Peyer's patch (tissue), 4 donors: ENCODE measurements at regions not wholly inside any gene's neighbourhood (a gene's known extent, or its start where the extent isn't known, plus 50 kb on each side); places are given as distances from the start of the nearest gene placed in this dataset.

ENCODE experiments used
- DNase-seq, 3 donors: peaks; one replicate each; pipeline ENCODE4 v3.0.0-alpha.2; 2017 to 2019
- H3K27ac ChIP-seq, 4 donors: fragments of 200-600 bp; sonication (generic); one replicate each; pipeline ENCODE4 v1.5.1; 2016 to 2019
- H3K27me3 ChIP-seq, 2 donors: fragments of 200-600 bp; sonication (generic); one replicate each; pipeline ENCODE4 v1.5.1; 2019
- H3K36me3 ChIP-seq, 3 donors: fragments of 200-600 bp; sonication (generic); one replicate each; pipeline ENCODE4 v1.5.1; 2016 to 2019
- H3K4me1 ChIP-seq, 4 donors: fragments of 200-600 bp; sonication (generic); one replicate each; pipeline ENCODE4 v1.5.1; 2016 to 2019
- H3K4me3 ChIP-seq, 4 donors: fragments of 200-600 bp; sonication (generic); 1 replicate in 3 of 4; 2 replicates in 1 of 4; pipeline ENCODE4 v1.5.1; 2016 to 2019; ENCODE audit warnings: mild to moderate bottlenecking in 1 of 4
- H3K9me3 ChIP-seq, 4 donors: fragments of 200-600 bp; sonication (generic); one replicate each; pipeline ENCODE4 v1.5.1; 2016 to 2019; ENCODE audit warnings: mild to moderate bottlenecking in 1 of 4
- CTCF ChIP-seq, 6 experiments: fragments of 450-650 bp in 4 of 6; fragments of 200-600 bp in 2 of 6; sonication (generic) in 1 of 6; IDR thresholded peaks; one replicate each; pipeline ENCODE4 v1.5.1; 2017 to 2019; ENCODE audit warnings: antibody characterized with exemption in 6 of 6, mild to moderate bottlenecking in 3 of 6, moderate library complexity in 1 of 6
- POLR2A ChIP-seq, 2 donors: fragments of 450-650 bp; IDR thresholded peaks; one replicate each; pipeline ENCODE4 v1.5.1; 2017; ENCODE audit warnings: antibody characterized with exemption in 2 of 2, mild to moderate bottlenecking in 2 of 2, moderate library complexity in 2 of 2

- DNase-seq = no peak
- Histone ChIP-seq H3K27me3 (no peaks in the 10 kb centered on the region), H3K36me3 (no peaks in the 10 kb centered on the region), H3K27ac (no peak overlapping the region), H3K4me3 (no peak overlapping the region), H3K9me3 (no peaks in the 10 kb centered on the region), H3K4me1 (no peaks in the 10 kb centered on the region)
- no peak for TF ChIP-seq CTCF (IDR thresholded peaks at IDR 0.05)
- no peak for TF ChIP-seq POLR2A (IDR thresholded peaks at IDR 0.05)
Observed at GRCh38 chr13:88601949-88602348, 930.8 kb downstream of the SLITRK5 start.

- DNase-seq = no peak
- no peaks in the 10 kb centered on the region for H3K9me3 ChIP-seq
- no peaks in the 10 kb centered on the region for H3K4me1 ChIP-seq
- no peaks in the 10 kb centered on the region for H3K36me3 ChIP-seq
- no peaks in the 10 kb centered on the region for H3K27me3 ChIP-seq
- TF ChIP-seq POLR2A (IDR thresholded peaks at IDR 0.05) = no peak
- TF ChIP-seq CTCF (IDR thresholded peaks at IDR 0.05) = no peak
- no peak overlapping the region for H3K27ac ChIP-seq
- no peak overlapping the region for H3K4me3 ChIP-seq
Observed at GRCh38 chr13:88602786-88603777, 931.9 kb downstream of the SLITRK5 start.

- TF ChIP-seq CTCF (IDR thresholded peaks at IDR 0.05) = no peak
- no peak for TF ChIP-seq POLR2A (IDR thresholded peaks at IDR 0.05)
- H3K9me3 ChIP-seq = no peaks in the 10 kb centered on the region
Observed at GRCh38 chr13:88617176-88617575, 946.0 kb downstream of the SLITRK5 start.

GRCh38 chr13:88622362-88622973 lies 951.3 kb downstream of the SLITRK5 start:
- TF ChIP-seq CTCF (IDR thresholded peaks at IDR 0.05) (no peak), POLR2A (IDR thresholded peaks at IDR 0.05) (no peak)
- no peaks in the 10 kb centered on the region for H3K36me3 ChIP-seq
- peaks cover 0 to 3% (median 0%) of the 10 kb centered on the region in 4 donors for H3K9me3 ChIP-seq
- no peak overlapping the region for H3K4me3 ChIP-seq
- H3K4me1 ChIP-seq = no peaks in the 10 kb centered on the region
- no peaks in the 10 kb centered on the region for H3K27me3 ChIP-seq
- DNase-seq = peak in 1 of 3 donors; percentile 46
- H3K27ac ChIP-seq = no peak overlapping the region

More at GRCh38 chr13:88617176-88617575, 946.0 kb downstream of the SLITRK5 start:
- Histone ChIP-seq H3K36me3 (no peaks in the 10 kb centered on the region), H3K27me3 (no peaks in the 10 kb centered on the region), H3K4me3 (no peak overlapping the region), H3K4me1 (no peaks in the 10 kb centered on the region), H3K27ac (no peak overlapping the region)
- no peak for DNase-seq

GRCh38 chr13:88623150-88623549 lies 952.0 kb downstream of the SLITRK5 start:
- no peaks in the 10 kb centered on the region for H3K36me3 ChIP-seq
- no peaks in the 10 kb centered on the region for H3K27me3 ChIP-seq
- DNase-seq = no peak
- H3K4me3 ChIP-seq = no peak overlapping the region
- H3K4me1 ChIP-seq = no peaks in the 10 kb centered on the region
- peaks cover 0 to 3% (median 0%) of the 10 kb centered on the region in 4 donors for H3K9me3 ChIP-seq
- TF ChIP-seq CTCF (IDR thresholded peaks at IDR 0.05) (no peak), POLR2A (IDR thresholded peaks at IDR 0.05) (no peak)
- no peak overlapping the region for H3K27ac ChIP-seq
